Vagina (tissue), 2 donors: ENCODE measurements at regions not wholly inside any gene's neighbourhood (a gene's known extent, or its start where the extent isn't known, plus 50 kb on each side); places are given as distances from the start of the nearest gene placed in this dataset.

Experiments
- CTCF ChIP-seq, 3 experiments: fragments of 450-650 bp in 2 of 3; fragments of 200-600 bp in 1 of 3; sonication (generic) in 1 of 3; IDR thresholded peaks; one replicate each; pipeline ENCODE4 v1.5.1; 2017 to 2019; ENCODE audit warnings: antibody characterized with exemption in 3 of 3, mild to moderate bottlenecking in 2 of 3, moderate library complexity in 2 of 3
- POLR2A ChIP-seq, 2 donors: fragments of 450-650 bp; IDR thresholded peaks; one replicate each; pipeline ENCODE4 v1.6.1; 2017; ENCODE audit warnings: antibody characterized with exemption in 2 of 2, mild to moderate bottlenecking in 2 of 2, moderate library complexity in 2 of 2

- TF ChIP-seq POLR2A (IDR thresholded peaks at IDR 0.05) = no peak
- no peak for TF ChIP-seq CTCF (IDR thresholded peaks at IDR 0.05)
These were observed 177.1 kb downstream of the BCL11B start for GRCh38 chr14:99094901-99095300.
